RWPE2 (cell line): ENCODE measurements at regions not wholly inside any gene's neighbourhood (a gene's known extent, or its start where the extent isn't known, plus 50 kb on each side); places are given as distances from the start of the nearest gene placed in this dataset.

Experiments
- ATAC-seq: fragments of 200-7000 bp; cut with Tn5 transposase; 3 replicates; pipeline ENCODE4 v1.9.1; 2021; ENCODE audit warnings: low read depth
- DNase-seq: peaks from one replicate; pipeline ENCODE4 v3.0.0-alpha.2; 2020; ENCODE audit warnings: low spot score
- H3K27ac ChIP-seq: fragments of 450-650 bp; 2 replicates; pipeline ENCODE4 v1.5.1; 2017; ENCODE audit warnings: mild to moderate bottlenecking; ENCODE audit not compliant: poor library complexity, severe bottlenecking
- H3K27me3 ChIP-seq: fragments of 250-450 bp; sonication (Bioruptor Pico); 2 replicates; pipeline ENCODE4 v1.5.1; 2021; ENCODE audit warnings: mild to moderate bottlenecking, moderate library complexity; ENCODE audit not compliant: insufficient read depth, poor library complexity, severe bottlenecking
- H3K36me3 ChIP-seq: fragments of 250-450 bp; sonication (Bioruptor Pico); 2 replicates; pipeline ENCODE4 v1.5.1; 2020; ENCODE audit warnings: low read depth, mild to moderate bottlenecking, moderate library complexity
- H3K4me1 ChIP-seq: fragments of 250-450 bp; sonication (Bioruptor Pico); 2 replicates; pipeline ENCODE4 v1.5.1; 2021; ENCODE audit warnings: mild to moderate bottlenecking, moderate library complexity; ENCODE audit not compliant: insufficient read depth, poor library complexity, severe bottlenecking
- H3K4me3 ChIP-seq: fragments of 250-450 bp; sonication (Bioruptor Pico); 2 replicates; pipeline ENCODE4 v1.5.1; 2021; ENCODE audit warnings: mild to moderate bottlenecking, moderate library complexity; ENCODE audit not compliant: severe bottlenecking
- H3K9me3 ChIP-seq: fragments of 250-450 bp; sonication (Bioruptor Pico); 2 replicates; pipeline ENCODE4 v1.5.1; 2021; ENCODE audit warnings: mild to moderate bottlenecking, moderate library complexity; ENCODE audit not compliant: severe bottlenecking
- CTCF ChIP-seq: fragments of 450-650 bp; IDR thresholded peaks from one replicate; pipeline ENCODE4 v1.5.1; 2017; ENCODE audit warnings: mild to moderate bottlenecking, moderate library complexity; ENCODE audit not compliant: poor library complexity, severe bottlenecking

GRCh38 chr13:61927648-61928047 is 512.0 kb upstream of the PCDH20 start:
- no peak for TF ChIP-seq CTCF
- ATAC-seq (no peak), DNase-seq (no peak)
- Histone ChIP-seq H3K27me3 (peaks cover 9% of the 10 kb centered on the region), H3K4me3 (no peak overlapping the region), H3K4me1 (no peaks in the 10 kb centered on the region), H3K9me3 (no peaks in the 10 kb centered on the region), H3K27ac (no peak overlapping the region), H3K36me3 (no peaks in the 10 kb centered on the region)

DNA sequence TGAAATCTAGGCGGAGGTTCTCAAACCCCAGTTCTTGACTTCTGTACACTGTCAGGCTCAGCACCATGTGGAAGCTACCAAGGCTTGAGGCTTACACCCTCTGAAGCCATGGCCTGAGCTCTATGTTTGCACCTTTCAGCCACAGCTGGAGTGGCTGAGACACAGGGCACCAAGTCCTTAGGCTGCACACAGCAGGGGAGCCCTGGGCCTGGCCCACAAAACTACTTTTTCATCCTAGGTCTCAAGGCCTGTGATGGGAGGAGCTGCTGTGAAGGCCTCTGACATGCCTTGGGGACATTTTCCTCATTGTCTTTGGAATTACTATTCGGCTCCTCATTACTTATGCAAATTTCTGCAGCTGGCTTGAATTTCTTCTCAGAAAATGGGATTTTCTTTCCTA is 503.2 kb upstream of the PCDH20 start:
- no peak for DNase-seq
- H3K4me3 ChIP-seq = no peak overlapping the region
- H3K27me3 ChIP-seq = peaks cover 3% of the 10 kb centered on the region
- no peak for TF ChIP-seq CTCF
- H3K4me1 ChIP-seq = no peaks in the 10 kb centered on the region
- no peak overlapping the region for H3K27ac ChIP-seq
- no peak for ATAC-seq
- no peaks in the 10 kb centered on the region for H3K9me3 ChIP-seq
- no peaks in the 10 kb centered on the region for H3K36me3 ChIP-seq

DNA sequence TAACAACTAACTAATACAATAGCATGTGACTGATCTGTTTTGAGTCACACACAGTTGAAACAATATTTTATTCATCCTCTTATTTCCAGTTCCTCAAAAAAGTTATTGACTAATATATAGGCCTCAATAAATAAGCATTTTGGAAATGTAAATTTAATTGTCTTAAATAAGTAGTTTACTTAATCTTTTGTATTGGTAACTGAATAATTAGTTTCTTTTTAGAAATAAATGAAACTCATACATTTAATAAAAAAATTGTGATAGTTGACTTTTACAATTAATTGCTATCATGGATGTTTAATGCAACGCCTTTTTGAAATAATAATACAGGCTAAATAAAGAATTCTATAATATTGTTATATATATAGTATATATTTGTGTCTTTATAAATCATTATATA is 500.8 kb upstream of the PCDH20 start:
- peaks cover 3% of the 10 kb centered on the region for H3K27me3 ChIP-seq
- no peak overlapping the region for H3K4me3 ChIP-seq
- H3K4me1 ChIP-seq = no peaks in the 10 kb centered on the region
- H3K9me3 ChIP-seq = no peaks in the 10 kb centered on the region
- DNase-seq = no peak
- H3K27ac ChIP-seq = no peak overlapping the region
- ATAC-seq = no peak
- no peaks in the 10 kb centered on the region for H3K36me3 ChIP-seq
- TF ChIP-seq CTCF = no peak

DNA sequence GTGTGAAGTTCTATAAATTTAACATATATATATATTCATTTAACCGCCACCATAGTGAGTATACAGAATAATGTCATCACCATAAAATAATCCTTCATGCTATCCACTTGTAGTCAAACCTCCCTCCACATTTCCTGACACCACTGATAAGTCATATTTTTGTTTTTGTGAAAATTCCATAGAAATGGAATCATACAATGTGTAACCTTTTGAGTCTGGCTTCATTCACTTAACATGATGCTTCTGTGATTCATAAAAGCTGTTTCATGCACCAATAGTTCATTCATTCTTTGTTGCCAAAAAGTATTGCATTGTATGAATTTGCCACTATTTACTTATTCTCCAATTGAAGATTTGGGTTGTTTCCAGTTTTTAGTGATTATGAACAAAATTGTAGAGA is 497.5 kb upstream of the PCDH20 start:
- ATAC-seq = no peak
- Histone ChIP-seq H3K36me3 (no peaks in the 10 kb centered on the region), H3K27me3 (peaks cover 5% of the 10 kb centered on the region), H3K4me3 (no peak overlapping the region), H3K4me1 (no peaks in the 10 kb centered on the region), H3K9me3 (no peaks in the 10 kb centered on the region), H3K27ac (no peak overlapping the region)
- DNase-seq = no peak
- no peak for TF ChIP-seq CTCF

- ATAC-seq = no peak
- H3K36me3 ChIP-seq = no peaks in the 10 kb centered on the region
- no peaks in the 10 kb centered on the region for H3K9me3 ChIP-seq
These were observed 493.4 kb upstream of the PCDH20 start for GRCh38 chr13:61908906-61909615.

More at GRCh38 chr13:61908906-61909615, 493.4 kb upstream of the PCDH20 start:
- peaks cover 2% of the 10 kb centered on the region for H3K27me3 ChIP-seq
- TF ChIP-seq CTCF = no peak
- no peaks in the 10 kb centered on the region for H3K4me1 ChIP-seq
- DNase-seq = no peak
- H3K27ac ChIP-seq = no peak overlapping the region
- no peak overlapping the region for H3K4me3 ChIP-seq
